ENCODE measurements at regions not wholly inside any gene's neighbourhood (a gene's known extent, or its start where the extent isn't known, plus 50 kb on each side); places are given as distances from the start of the nearest gene placed in this dataset.

GRCh38 chr14:38350102-38350501 lies 94.2 kb upstream of the CLEC14A start:
- no peaks in the 10 kb centered on the region for H3K23me2 ChIP-seq (ENCODE audit: low read depth, low read length)
- H2BK5ac ChIP-seq (ENCODE audit: low read depth, low read length) = no peak overlapping the region
- H2BK15ac ChIP-seq (ENCODE audit: low read length) = no peak overlapping the region
- POLR2A ChIA-PET (ENCODE audit: partially characterized antibody) = no interaction called here
- H4K5ac ChIP-seq (ENCODE audit: insufficient read length, low read depth, low read length) = no peak overlapping the region
- CTCF ChIA-PET (ENCODE audit: partially characterized antibody) = interaction anchor here (1.1 kb wide), 1 partner anchor 10 kb away, joined by 3 read pairs; no protein-coding TSS in a partner anchor
- no peak overlapping the region for H4K8ac ChIP-seq (ENCODE audit: extremely low read depth, insufficient read depth, low read length)
- H3K27me3 ChIP-seq (replicated peaks in 1 of 4; ENCODE audit: control insufficient read depth in 3 of 4, extremely low read depth in 1 of 4, insufficient read depth in 3 of 4, low read length in 3 of 4) = no peaks in the 10 kb centered on the region
- no peak overlapping the region for H3K14ac ChIP-seq (ENCODE audit: insufficient read length)
- H3K36me3 ChIP-seq (ENCODE audit: control insufficient read depth in 2 of 4, insufficient read depth in 4 of 4, low read length in 3 of 4) = no peaks in the 10 kb centered on the region
- no peaks in the 10 kb centered on the region; a peak in 1 of 4 replicates for H3K9me3 ChIP-seq (ENCODE audit: insufficient read depth in 2 of 2, low read depth in 1 of 2, low read length in 1 of 2)
- H3K18ac ChIP-seq (ENCODE audit: extremely low read depth, low read length) = no peak overlapping the region
- FAIRE-seq (no peak), DNase-seq (ENCODE audit: low read depth in 1 of 2, low spot score in 2 of 2) (no peak)
- no peak overlapping the region for H3K4me3 ChIP-seq (ENCODE audit: extremely low read depth in 1 of 4, insufficient read depth in 2 of 4, low read depth in 3 of 4, low read length in 4 of 4)
- no peak overlapping the region for H3K27ac ChIP-seq (ENCODE audit: low read depth, low read length)
- H4K20me1 ChIP-seq (replicated peaks in 1 of 2; ENCODE audit: control insufficient read depth in 1 of 2, insufficient read depth in 2 of 2, low read length in 2 of 2) = no peaks in the 10 kb centered on the region
- no peak overlapping the region for H3K9ac ChIP-seq (replicated peaks in 1 of 4; ENCODE audit: extremely low read depth in 1 of 4, low read depth in 3 of 4, low read length in 3 of 4)
- no peak overlapping the region for H2BK20ac ChIP-seq (ENCODE audit: low read length)
- H3K79me2 ChIP-seq (ENCODE audit: control insufficient read depth in 1 of 2, insufficient read depth in 2 of 2, low read length in 2 of 2) = no peaks in the 10 kb centered on the region
- H3K56ac ChIP-seq (replicated peaks; ENCODE audit: insufficient read length, low read depth, low read length) = no peak overlapping the region
- H2BK120ac ChIP-seq (replicated peaks; ENCODE audit: low read depth, low read length) = no peak overlapping the region
- H2AK5ac ChIP-seq (ENCODE audit: low read depth, low read length) = no peak overlapping the region
- H3K23ac ChIP-seq (ENCODE audit: insufficient read length) = no peak overlapping the region
- H3K79me1 ChIP-seq (ENCODE audit: low read depth, low read length) = no peaks in the 10 kb centered on the region
- no peak overlapping the region for H3K4ac ChIP-seq (replicated peaks; ENCODE audit: insufficient read length, low read depth, low read length)
- WGBS, 2 experiments (ENCODE audit: extremely low coverage in 1 of 2, insufficient coverage in 1 of 2, insufficient read length in 1 of 2, insufficient replicate concordance in 2 of 2, low coverage in 1 of 2, low lambda C conversion rate in 2 of 2, missing lambda C conversion rate in 1 of 2) = 67% methylated on average over 1 of the region's 1 CpG; no CpG with 5 or more reads in 1 of the 2 experiments
- no peak overlapping the region for H3K4me2 ChIP-seq (ENCODE audit: insufficient read depth in 1 of 2, low read depth in 2 of 2, low read length in 2 of 2)
- H4K91ac ChIP-seq (replicated peaks; ENCODE audit: insufficient read length, low read length) = no peak overlapping the region
- no peaks in the 10 kb centered on the region for H3K4me1 ChIP-seq (replicated peaks in 1 of 4; ENCODE audit: control insufficient read depth in 3 of 4, insufficient read depth in 4 of 4, low read length in 3 of 4)
- H2AFZ ChIP-seq (ENCODE audit: low read length) = no peak overlapping the region
- H2BK12ac ChIP-seq (ENCODE audit: low read depth, low read length) = no peak overlapping the region
- no peak for TF ChIP-seq RNF2 (IDR thresholded peaks at IDR 0.05; ENCODE audit: borderline replicate concordance, low read depth, low read length, missing control alignments, poor library complexity, severe bottlenecking)
- no peak for TF ChIP-seq CBX5 (IDR thresholded peaks at IDR 0.05; ENCODE audit: low read depth, low read length)
- TF ChIP-seq POLR2AphosphoS5 (IDR thresholded peaks at IDR 0.05; ENCODE audit: low read depth, low read length) = no peak
- no peak for TF ChIP-seq POLR2A (IDR thresholded peaks at IDR 0.05; ENCODE audit: control extremely low read depth in 1 of 2, low read depth in 2 of 2, low read length in 2 of 2)
- TF ChIP-seq POU5F1 (IDR thresholded peaks at IDR 0.05; ENCODE audit: low read depth, low read length) = no peak
- no peak for TF ChIP-seq MAFK (IDR thresholded peaks at IDR 0.05; ENCODE audit: low read depth, low read length)
- no peak for TF ChIP-seq GABPA (IDR thresholded peaks at IDR 0.05; ENCODE audit: borderline replicate concordance, insufficient read depth, low read length)
- no peak for TF ChIP-seq RXRA (IDR thresholded peaks at IDR 0.05; ENCODE audit: insufficient read depth, low read depth, low read length)
- TF ChIP-seq SIRT6 (IDR thresholded peaks at IDR 0.05; ENCODE audit: low read length) = no peak
- no peak for TF ChIP-seq NANOG (IDR thresholded peaks at IDR 0.05; ENCODE audit: insufficient read depth, low read depth, low read length, poor library complexity, severe bottlenecking)
- no peak for TF ChIP-seq SP2 (IDR thresholded peaks at IDR 0.05; ENCODE audit: low read length)
- no peak for TF ChIP-seq E2F6 (IDR thresholded peaks at IDR 0.05)
- TF ChIP-seq CBX8 (IDR thresholded peaks at IDR 0.05; ENCODE audit: borderline replicate concordance, low read depth, low read length) = no peak
- TF ChIP-seq CTBP2 (IDR thresholded peaks at IDR 0.05; ENCODE audit: borderline replicate concordance, insufficient read depth, insufficient read length, low read length) = no peak
- TF ChIP-seq CEBPB (IDR thresholded peaks at IDR 0.05; ENCODE audit: low read depth, low read length) = no peak

Measured in H1 (cell line).